A673 (cell line): ENCODE measurements at regions not wholly inside any gene's neighbourhood (a gene's known extent, or its start where the extent isn't known, plus 50 kb on each side); places are given as distances from the start of the nearest gene placed in this dataset.

Source experiments
- BruUV-seq: library from RNA; stranded (reverse); fragments of 400-500 nt; replicated peaks from 2 replicates; lab custom pipeline; 2021; lab: Mats Ljungman, UMichigan
- CTCF ChIA-PET: fragments of 300-600 bp; sonication (Branson Sonifier 250); formaldehyde crosslinking; loops from one replicate; lab custom pipeline; 2022; ENCODE audit warnings: antibody characterized with exemption; lab: Charles Lee
- POLR2A ChIA-PET: fragments of 300-600 bp; sonication (Branson Sonifier 250); formaldehyde crosslinking; loops from one replicate; lab custom pipeline; 2022; ENCODE audit warnings: antibody characterized with exemption; ENCODE audit not compliant: low non-redundant PET; lab: Charles Lee
- DNase-seq: peaks from one replicate; pipeline ENCODE4 v3.0.0-alpha.2; 2015; ENCODE audit warnings: low spot score
- H3K27ac ChIP-seq: fragments of 200-600 bp; sonication (generic); 2 replicates; pipeline ENCODE4 v1.5.1; 2016; ENCODE audit warnings: mixed run types, low read depth, mild to moderate bottlenecking, mixed read lengths, antibody characterized with exemption, low read length; ENCODE audit not compliant: poor library complexity, severe bottlenecking
- H3K27me3 ChIP-seq: fragments of 200-600 bp; sonication (generic); replicated peaks from 2 replicates; pipeline ENCODE4 v1.6.1; 2017; ENCODE audit warnings: mixed run types, low read depth, mild to moderate bottlenecking, mixed read lengths, antibody characterized with exemption, low read length; ENCODE audit not compliant: insufficient read depth, poor library complexity
- H3K36me3 ChIP-seq: fragments of 200-600 bp; sonication (generic); 2 replicates; pipeline ENCODE4 v1.6.1; 2016; ENCODE audit warnings: mixed run types, mild to moderate bottlenecking, mixed read lengths, antibody characterized with exemption, low read length; ENCODE audit not compliant: insufficient read depth, poor library complexity, severe bottlenecking
- H3K4me1 ChIP-seq: fragments of 200-600 bp; sonication (generic); 2 replicates; pipeline ENCODE4 v1.6.1; 2017; ENCODE audit warnings: mixed run types, mild to moderate bottlenecking, mixed read lengths, antibody characterized with exemption, low read length; ENCODE audit not compliant: insufficient read depth, poor library complexity, severe bottlenecking
- H3K4me3 ChIP-seq: fragments of 200-600 bp; sonication (generic); 2 replicates; pipeline ENCODE4 v1.5.1; 2016; ENCODE audit warnings: low read depth, mixed run types, mild to moderate bottlenecking, mixed read lengths, low read length; ENCODE audit not compliant: poor library complexity, severe bottlenecking
- H3K9me3 ChIP-seq: fragments of 200-600 bp; sonication (generic); 2 replicates; pipeline ENCODE4 v1.6.1; 2016; ENCODE audit warnings: mixed run types, low read depth, mild to moderate bottlenecking, mixed read lengths, antibody characterized with exemption, low read length; ENCODE audit not compliant: poor library complexity, severe bottlenecking
- EZH2 ChIP-seq: fragments of 200-600 bp; sonication (generic); IDR thresholded peaks from 2 replicates; pipeline ENCODE4 v1.6.1; 2017; ENCODE audit warnings: borderline replicate concordance, low read depth, mild to moderate bottlenecking, mixed read lengths, antibody characterized with exemption, low read length; ENCODE audit not compliant: poor library complexity, severe bottlenecking
- intact Hi-C: fragments of 100-400 bp; cut with micrococcal nuclease; formaldehyde crosslinking; loops from one replicate; pipeline ENCODE4 v1.10.0; 2022; ENCODE audit not compliant: unreplicated experiment
- TF ChIP-seq, protein P1 (sequence below): fragments of 300-800, 200-600 bp; sonication (generic); conservative IDR thresholded peaks from 2 replicates; pipeline ENCODE4 v1.5.1; 2017; ENCODE audit warnings: low read depth, mild to moderate bottlenecking, antibody characterized with exemption, low read length, moderate library complexity, mixed read lengths

- H3K4me3 ChIP-seq = no peak overlapping the region
- DNase-seq = no peak
- no peaks in the 10 kb centered on the region for H3K36me3 ChIP-seq
- ChIA-PET CTCF (no interaction called here), POLR2A (no interaction called here)
- H3K9me3 ChIP-seq = no peaks in the 10 kb centered on the region
- H3K27ac ChIP-seq = no peak overlapping the region
- H3K4me1 ChIP-seq = no peaks in the 10 kb centered on the region
- no TSS peak for BruUV-seq
- H3K27me3 ChIP-seq = peaks cover 92% of the 10 kb centered on the region
- intact Hi-C loops = no loop called here
- TF ChIP-seq, protein P1, sequence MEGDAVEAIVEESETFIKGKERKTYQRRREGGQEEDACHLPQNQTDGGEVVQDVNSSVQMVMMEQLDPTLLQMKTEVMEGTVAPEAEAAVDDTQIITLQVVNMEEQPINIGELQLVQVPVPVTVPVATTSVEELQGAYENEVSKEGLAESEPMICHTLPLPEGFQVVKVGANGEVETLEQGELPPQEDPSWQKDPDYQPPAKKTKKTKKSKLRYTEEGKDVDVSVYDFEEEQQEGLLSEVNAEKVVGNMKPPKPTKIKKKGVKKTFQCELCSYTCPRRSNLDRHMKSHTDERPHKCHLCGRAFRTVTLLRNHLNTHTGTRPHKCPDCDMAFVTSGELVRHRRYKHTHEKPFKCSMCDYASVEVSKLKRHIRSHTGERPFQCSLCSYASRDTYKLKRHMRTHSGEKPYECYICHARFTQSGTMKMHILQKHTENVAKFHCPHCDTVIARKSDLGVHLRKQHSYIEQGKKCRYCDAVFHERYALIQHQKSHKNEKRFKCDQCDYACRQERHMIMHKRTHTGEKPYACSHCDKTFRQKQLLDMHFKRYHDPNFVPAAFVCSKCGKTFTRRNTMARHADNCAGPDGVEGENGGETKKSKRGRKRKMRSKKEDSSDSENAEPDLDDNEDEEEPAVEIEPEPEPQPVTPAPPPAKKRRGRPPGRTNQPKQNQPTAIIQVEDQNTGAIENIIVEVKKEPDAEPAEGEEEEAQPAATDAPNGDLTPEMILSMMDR = no peak
- no peak for TF ChIP-seq EZH2
Observed at GRCh38 chr7:155387066-155387620, 70.8 kb upstream of the EN2 start.

GRCh38 chr7:155388561-155388960 is 69.4 kb upstream of the EN2 start:
- POLR2A ChIA-PET = no interaction called here
- no peak overlapping the region for H3K27ac ChIP-seq
- no peak for TF ChIP-seq EZH2
- TF ChIP-seq, protein P1 = no peak
- CTCF ChIA-PET = interaction anchor here (0.6 kb wide), 1 partner anchor 370 kb away, joined by 3 read pairs; no protein-coding TSS in a partner anchor
- intact Hi-C loops = no loop called here
- H3K27me3 ChIP-seq = peaks cover 90% of the 10 kb centered on the region
- no peaks in the 10 kb centered on the region for H3K9me3 ChIP-seq
- no peaks in the 10 kb centered on the region for H3K4me1 ChIP-seq
- DNase-seq = no peak
- no TSS peak for BruUV-seq
- no peaks in the 10 kb centered on the region for H3K36me3 ChIP-seq
- H3K4me3 ChIP-seq = no peak overlapping the region

DNA sequence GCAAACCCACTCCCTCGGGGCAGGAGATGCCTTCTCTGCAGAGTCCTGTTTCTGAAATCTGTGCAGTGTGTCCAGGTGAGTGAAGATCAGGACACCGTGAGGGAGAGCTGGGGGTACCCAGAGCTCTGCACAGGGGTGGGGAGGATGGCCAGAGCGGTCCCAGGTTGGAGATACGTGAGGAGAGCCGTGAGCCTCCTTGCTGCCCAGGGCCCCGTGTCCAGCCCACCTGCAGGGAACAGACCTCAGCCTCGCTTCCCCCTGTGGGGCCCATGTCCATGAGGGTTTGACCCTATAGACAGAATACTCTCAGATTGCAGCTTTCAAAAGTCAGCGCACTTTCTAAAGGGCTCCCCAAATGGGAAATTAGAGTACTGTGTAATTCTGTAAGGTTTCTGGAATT is 66.5 kb upstream of the EN2 start:
- Histone ChIP-seq H3K4me1 (no peaks in the 10 kb centered on the region), H3K4me3 (no peak overlapping the region), H3K36me3 (no peaks in the 10 kb centered on the region), H3K9me3 (no peaks in the 10 kb centered on the region), H3K27me3 (peaks cover 93% of the 10 kb centered on the region), H3K27ac (no peak overlapping the region)
- TF ChIP-seq, protein P1 = no peak
- TF ChIP-seq EZH2 = no peak
- ChIA-PET CTCF (no interaction called here), POLR2A (no interaction called here)
- DNase-seq = no peak
- intact Hi-C loops = no loop called here
- no TSS peak for BruUV-seq
